Neuron (in vitro differentiated cells): ENCODE measurements at regions not wholly inside any gene's neighbourhood (a gene's known extent, or its start where the extent isn't known, plus 50 kb on each side); places are given as distances from the start of the nearest gene placed in this dataset.
A peak's percentile ranks its signal among the peaks of the same experiment; 100 is the strongest.

ENCODE experiments used
- H2AFZ ChIP-seq: one replicate; pipeline ENCODE4 v1.6.1; 2013; ENCODE audit warnings: low read depth, mild to moderate bottlenecking, inconsistent platforms, low read length, moderate library complexity
- H3K27me3 ChIP-seq: one replicate; pipeline ENCODE4 v1.6.1; 2013; ENCODE audit warnings: low read length; ENCODE audit not compliant: insufficient read depth
- H3K36me3 ChIP-seq: one replicate; pipeline ENCODE4 v1.6.1; 2013; ENCODE audit warnings: low read length; ENCODE audit not compliant: insufficient read depth
- H3K4me1 ChIP-seq: one replicate; pipeline ENCODE4 v1.6.1; 2013; ENCODE audit warnings: low read length; ENCODE audit not compliant: insufficient read depth
- H3K4me3 ChIP-seq: 2 replicates; pipeline ENCODE4 v1.5.1; 2013; ENCODE audit warnings: mild to moderate bottlenecking, low read length, moderate library complexity
- H3K9me3 ChIP-seq: one replicate; pipeline ENCODE4 v1.6.1; 2013; ENCODE audit warnings: low read length

DNA sequence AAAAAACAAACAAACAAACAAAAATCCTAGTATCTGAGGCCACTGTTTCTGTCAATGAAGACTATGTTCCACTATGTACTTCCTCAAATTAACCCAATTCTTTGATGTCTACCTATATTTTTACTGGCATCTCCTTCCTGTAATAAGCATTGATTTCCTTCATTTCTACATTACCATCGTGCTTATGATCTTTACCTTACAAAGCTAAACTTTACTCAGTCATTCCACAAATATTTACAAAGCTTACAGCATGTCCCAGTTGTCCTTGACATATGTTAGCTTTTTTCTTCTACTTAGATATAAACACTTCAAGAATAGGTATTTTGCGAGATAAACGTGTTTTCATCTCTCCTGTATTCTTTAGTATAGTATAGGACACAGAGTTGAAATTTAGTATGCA, 1090.9 kb downstream of the PCDH9 start:
- Histone ChIP-seq H3K9me3 (no peaks in the 10 kb centered on the region), H3K36me3 (no peaks in the 10 kb centered on the region), H3K4me3 (no peak overlapping the region), H3K27me3 (no peaks in the 10 kb centered on the region), H3K4me1 (no peaks in the 10 kb centered on the region), H2AFZ (no peak overlapping the region)

DNA sequence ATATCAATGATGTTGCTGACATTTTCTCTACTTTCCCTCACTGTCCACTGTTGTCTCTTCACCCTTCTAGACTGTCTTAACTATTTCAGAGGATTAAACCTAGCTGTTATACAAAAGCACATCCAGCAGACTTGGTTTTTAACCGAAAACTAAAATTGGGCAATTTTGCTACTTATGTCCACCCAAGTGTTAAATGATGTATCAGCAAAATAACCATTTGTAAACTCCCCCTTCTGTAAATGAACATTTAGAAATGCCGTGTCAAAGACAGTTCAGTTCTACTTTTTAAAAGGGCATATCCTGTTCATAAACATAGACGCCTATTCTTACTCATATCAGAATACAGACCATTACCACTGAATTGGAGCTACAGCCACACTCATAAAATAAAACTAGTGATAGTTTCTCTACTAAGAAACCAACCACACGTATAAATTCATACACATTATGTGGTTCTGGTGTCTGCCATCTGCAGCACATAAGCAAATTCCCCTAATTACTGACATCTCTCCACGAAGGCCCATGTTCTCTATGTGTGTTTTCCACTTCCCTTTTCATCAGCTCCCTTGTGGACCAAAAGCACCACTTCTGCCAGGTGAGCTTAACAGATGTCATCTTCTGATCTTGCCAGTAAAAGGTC, 1091.8 kb downstream of the PCDH9 start:
- no peaks in the 10 kb centered on the region for H3K4me1 ChIP-seq
- no peaks in the 10 kb centered on the region for H3K36me3 ChIP-seq
- H3K4me3 ChIP-seq = no peak overlapping the region
- no peaks in the 10 kb centered on the region for H3K27me3 ChIP-seq
- no peaks in the 10 kb centered on the region for H3K9me3 ChIP-seq
- no peak overlapping the region for H2AFZ ChIP-seq

DNA sequence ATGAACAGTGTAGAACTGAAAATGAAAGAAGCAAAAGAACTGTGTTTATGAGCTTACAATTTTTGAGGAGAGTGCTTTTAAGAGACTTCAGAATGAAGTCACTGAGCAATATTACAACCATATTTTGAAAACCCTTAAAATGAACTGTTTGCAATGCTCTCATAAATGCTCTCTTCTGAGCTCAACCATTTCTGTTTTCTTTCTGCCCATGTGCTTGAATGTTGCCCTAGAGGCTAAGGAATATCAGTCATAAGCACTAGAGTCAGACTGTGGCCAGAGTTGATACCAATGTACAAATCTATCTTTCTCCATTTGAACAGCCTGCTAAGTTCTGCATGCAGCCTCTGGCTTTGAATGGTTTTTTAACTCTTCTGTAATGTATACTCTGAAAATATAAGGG, 1092.8 kb downstream of the PCDH9 start:
- H3K4me1 ChIP-seq = no peaks in the 10 kb centered on the region
- H3K27me3 ChIP-seq = no peaks in the 10 kb centered on the region
- no peak overlapping the region for H3K4me3 ChIP-seq
- H3K36me3 ChIP-seq = no peaks in the 10 kb centered on the region
- H3K9me3 ChIP-seq = no peaks in the 10 kb centered on the region
- no peak overlapping the region for H2AFZ ChIP-seq

DNA sequence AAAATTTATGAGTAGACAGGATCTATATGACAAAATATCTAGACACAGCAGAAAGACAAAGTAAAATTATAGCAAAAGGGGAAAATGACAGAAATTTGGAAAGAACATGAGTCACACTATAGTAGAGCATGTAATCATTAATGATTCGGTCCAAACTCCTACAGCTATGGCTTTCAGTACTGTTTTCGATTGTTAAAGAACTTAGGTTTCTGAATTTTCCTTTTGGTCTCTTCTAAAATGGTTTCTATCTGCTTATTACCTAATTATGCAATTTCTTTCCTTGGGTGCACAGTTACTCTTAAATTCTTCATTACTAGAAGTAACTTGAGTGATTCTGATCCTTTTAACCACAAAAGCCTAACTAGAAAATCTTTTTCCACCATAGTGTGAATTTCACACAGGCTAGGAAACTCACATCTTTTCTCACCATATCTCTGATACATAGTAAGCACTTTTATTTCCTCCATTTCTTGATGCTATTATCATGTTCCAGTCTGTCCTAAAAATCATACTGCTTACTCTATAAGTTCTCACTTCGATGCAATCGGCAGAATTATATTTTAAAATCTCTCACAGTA, 1101.4 kb downstream of the PCDH9 start:
- H2AFZ ChIP-seq = no peak overlapping the region
- no peaks in the 10 kb centered on the region for H3K9me3 ChIP-seq
- H3K4me1 ChIP-seq = no peaks in the 10 kb centered on the region
- H3K4me3 ChIP-seq = no peak overlapping the region
- no peaks in the 10 kb centered on the region for H3K36me3 ChIP-seq
- no peaks in the 10 kb centered on the region for H3K27me3 ChIP-seq

DNA sequence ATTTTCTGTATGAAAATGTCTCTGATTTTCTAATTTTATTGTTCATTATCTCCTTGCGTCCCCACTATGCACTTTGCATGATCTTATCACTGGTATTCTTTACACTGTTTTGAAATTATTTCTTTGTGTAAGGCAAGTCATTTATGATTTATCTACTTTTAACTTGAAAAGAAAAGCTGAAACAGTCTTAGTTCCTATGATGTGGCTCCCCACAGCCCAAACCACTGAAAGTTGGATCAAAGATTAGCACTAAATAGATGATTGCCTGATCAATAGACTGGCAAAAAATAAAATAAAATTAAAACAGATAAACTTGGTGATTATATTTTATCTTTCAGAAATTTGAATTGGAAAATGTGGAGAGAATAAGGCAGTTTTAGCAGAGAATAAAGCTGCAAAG, 1101.9 kb downstream of the PCDH9 start:
- no peak overlapping the region for H2AFZ ChIP-seq
- no peak overlapping the region for H3K4me3 ChIP-seq
- no peaks in the 10 kb centered on the region for H3K27me3 ChIP-seq
- no peaks in the 10 kb centered on the region for H3K36me3 ChIP-seq
- no peaks in the 10 kb centered on the region for H3K4me1 ChIP-seq
- no peaks in the 10 kb centered on the region for H3K9me3 ChIP-seq

DNA sequence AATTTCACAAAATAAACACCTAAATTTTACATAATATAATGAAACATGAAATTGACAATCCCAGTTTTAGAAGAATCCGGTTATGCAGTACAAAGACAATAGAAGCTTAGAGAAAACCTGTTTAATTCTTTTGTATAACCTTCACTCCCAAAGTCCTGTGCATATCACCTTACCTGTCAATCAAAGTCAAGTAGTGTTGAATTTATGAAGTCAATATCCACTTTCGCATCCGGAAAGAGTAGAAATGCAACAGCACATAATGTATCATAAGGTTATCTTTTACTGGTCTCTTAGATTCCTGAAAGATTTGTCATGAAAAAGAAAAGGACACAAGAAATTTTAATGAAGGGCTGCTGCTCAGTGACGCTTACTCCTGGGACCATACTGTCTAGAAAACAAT, 1112.6 kb downstream of the PCDH9 start:
- H3K4me1 ChIP-seq = no peaks in the 10 kb centered on the region
- no peak overlapping the region for H2AFZ ChIP-seq
- H3K9me3 ChIP-seq = no peaks in the 10 kb centered on the region
- no peak overlapping the region for H3K4me3 ChIP-seq
- H3K27me3 ChIP-seq = no peaks in the 10 kb centered on the region
- H3K36me3 ChIP-seq = no peaks in the 10 kb centered on the region

DNA sequence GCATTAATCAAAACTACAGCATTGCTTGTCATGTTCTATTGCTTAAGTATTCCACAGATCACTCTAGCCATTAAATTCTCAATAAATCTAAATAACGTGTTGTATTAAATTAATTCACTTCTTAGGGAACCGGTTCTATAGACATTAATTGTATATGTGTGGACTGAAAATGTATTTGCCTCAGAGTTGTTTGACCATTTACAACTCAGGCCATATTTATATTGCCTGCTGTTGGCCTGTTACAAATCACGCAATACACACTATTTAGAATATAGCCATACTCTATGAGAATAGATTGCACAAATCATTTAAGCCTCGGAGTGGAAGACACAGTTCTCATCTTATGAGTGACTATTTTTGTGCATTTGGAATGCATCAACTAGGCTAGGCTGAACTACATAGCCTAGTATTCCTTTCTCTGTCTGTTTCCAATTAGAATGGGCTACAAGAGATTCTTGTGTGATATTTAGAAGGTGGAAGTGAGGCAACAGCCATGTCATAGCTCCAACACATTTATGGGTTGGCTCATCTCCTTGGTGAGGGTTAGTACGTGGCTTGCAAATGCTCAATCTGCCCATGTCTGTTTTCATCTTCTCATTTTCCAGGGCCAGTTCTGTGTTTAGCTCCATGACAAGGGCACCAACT, 1116.1 kb downstream of the PCDH9 start:
- Histone ChIP-seq H3K27me3 (no peaks in the 10 kb centered on the region), H3K36me3 (no peaks in the 10 kb centered on the region), H2AFZ (no peak overlapping the region), H3K9me3 (no peaks in the 10 kb centered on the region), H3K4me1 (no peaks in the 10 kb centered on the region), H3K4me3 (no peak overlapping the region)

DNA sequence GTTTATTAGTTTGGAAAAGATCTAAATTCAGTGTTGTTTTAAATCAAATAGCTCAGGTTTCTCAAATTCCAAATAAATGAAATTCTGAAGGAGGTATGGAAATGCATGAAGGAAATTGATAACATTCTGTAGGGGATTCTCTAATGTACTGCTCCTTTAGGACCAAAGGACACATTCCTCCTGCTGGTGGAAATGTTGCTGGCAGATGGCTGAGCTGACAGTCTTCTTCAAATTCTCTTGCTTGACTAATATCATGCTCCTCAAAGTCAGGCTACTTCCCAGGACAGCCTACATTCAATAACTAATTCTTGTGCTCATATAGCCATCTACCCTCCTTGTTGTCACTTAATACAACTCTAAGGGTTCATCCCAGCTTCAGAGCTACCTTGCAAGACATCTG, 1118.5 kb downstream of the PCDH9 start:
- Histone ChIP-seq H3K27me3 (no peaks in the 10 kb centered on the region), H3K4me1 (no peaks in the 10 kb centered on the region), H3K4me3 (no peak overlapping the region), H2AFZ (no peak overlapping the region), H3K9me3 (no peaks in the 10 kb centered on the region), H3K36me3 (no peaks in the 10 kb centered on the region)

DNA sequence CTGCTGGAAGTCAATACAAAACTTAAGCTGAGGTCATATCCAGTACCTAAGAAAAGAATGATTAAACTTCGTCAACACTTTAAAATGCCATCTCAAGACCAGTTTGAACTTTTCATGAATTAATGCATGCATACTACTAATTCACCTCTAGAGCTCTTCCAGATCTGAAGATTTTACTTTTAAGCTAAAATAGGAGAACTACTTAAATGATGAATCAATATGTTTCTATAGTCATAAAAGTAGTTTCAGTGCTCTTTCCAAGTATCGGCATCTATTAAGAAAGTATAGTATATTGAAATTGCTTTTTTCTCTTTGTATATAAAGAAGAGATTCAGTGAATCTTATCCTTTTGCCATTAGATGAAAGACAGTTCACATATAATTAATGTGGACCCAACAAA, 1123.9 kb downstream of the PCDH9 start:
- no peak overlapping the region for H2AFZ ChIP-seq
- no peaks in the 10 kb centered on the region for H3K4me1 ChIP-seq
- no peaks in the 10 kb centered on the region for H3K36me3 ChIP-seq
- H3K9me3 ChIP-seq = no peaks in the 10 kb centered on the region
- no peak overlapping the region for H3K4me3 ChIP-seq
- H3K27me3 ChIP-seq = no peaks in the 10 kb centered on the region

DNA sequence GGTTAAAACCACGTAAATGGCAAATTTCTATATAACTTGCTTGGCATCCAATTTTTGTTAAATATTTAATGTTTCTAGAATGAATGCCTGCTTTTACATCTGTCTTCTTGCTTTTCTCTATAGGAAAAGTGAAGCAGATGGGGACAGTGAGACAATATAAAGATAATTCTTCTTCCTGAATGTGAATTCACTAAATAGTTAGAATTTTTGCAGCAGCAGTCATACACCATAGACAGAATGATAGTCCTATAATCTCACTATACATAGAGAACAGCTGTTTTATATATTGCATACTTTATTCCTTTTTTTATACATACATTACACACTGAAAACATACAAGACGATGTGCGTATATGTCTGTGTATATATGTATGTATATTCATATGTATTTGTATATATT, 1127.3 kb downstream of the PCDH9 start:
- Histone ChIP-seq H3K36me3 (no peaks in the 10 kb centered on the region), H3K9me3 (no peaks in the 10 kb centered on the region), H3K4me3 (no peak overlapping the region), H3K4me1 (peaks cover 6% of the 10 kb centered on the region), H2AFZ (no peak overlapping the region), H3K27me3 (no peaks in the 10 kb centered on the region)

DNA sequence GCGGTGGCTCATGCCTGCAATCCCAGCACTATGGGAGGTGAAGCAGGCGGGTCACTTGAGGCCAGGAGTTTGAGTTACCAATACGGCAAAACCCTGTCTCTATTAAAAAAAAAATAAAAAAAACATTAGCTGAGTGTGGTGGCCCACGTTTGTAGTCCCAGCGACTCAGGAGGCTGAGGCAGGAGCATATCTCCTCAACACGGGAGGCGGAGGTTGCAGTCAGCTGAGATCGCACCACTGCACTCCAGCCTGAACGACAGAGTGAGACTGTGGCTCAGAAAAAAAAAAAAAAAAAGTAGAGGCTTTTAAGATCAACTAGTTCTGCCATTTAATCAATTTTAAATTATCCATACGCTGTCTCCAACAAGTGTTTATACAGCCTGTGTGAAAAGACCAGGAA, 1130.3 kb downstream of the PCDH9 start:
- no peaks in the 10 kb centered on the region for H3K36me3 ChIP-seq
- no peak overlapping the region for H3K4me3 ChIP-seq
- no peak overlapping the region for H2AFZ ChIP-seq
- no peaks in the 10 kb centered on the region for H3K9me3 ChIP-seq
- H3K4me1 ChIP-seq = peaks cover 6% of the 10 kb centered on the region
- H3K27me3 ChIP-seq = no peaks in the 10 kb centered on the region

DNA sequence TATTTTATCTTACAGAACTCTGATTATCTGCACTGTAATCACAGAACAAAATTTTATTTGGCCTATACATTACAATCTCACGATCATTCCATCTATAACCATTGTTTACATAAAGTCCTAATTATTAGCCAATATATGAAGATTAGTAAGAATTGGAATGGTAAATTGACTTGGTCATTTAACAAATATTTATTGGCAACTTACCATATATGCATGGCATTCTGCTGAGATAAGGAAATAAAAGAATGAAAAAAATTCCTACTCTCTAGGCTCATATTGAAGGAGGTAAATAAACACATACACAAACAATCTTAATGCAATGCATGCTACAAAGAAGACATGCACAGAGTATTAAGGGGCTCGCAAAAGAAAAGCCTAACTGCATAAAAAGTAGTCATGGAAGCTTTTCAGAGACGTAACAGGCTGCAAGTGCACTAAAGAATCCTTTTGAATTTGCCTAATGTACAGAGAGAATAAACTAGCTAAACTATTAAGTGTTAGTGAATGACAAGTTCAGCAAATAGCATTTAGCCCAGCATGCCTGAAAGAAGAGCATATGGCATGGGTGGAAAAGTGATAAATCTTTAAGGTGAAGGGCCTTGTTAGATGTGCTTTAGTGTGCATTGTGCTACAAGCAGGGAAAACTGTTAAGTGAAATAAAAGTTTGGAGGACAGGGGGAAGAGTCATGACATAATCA, 1131.1 kb downstream of the PCDH9 start:
- Histone ChIP-seq H3K27me3 (no peaks in the 10 kb centered on the region), H3K9me3 (no peaks in the 10 kb centered on the region), H3K4me1 (peaks cover 6% of the 10 kb centered on the region), H3K4me3 (no peak overlapping the region), H3K36me3 (no peaks in the 10 kb centered on the region), H2AFZ (peak overlapping the region; percentile 14)

DNA sequence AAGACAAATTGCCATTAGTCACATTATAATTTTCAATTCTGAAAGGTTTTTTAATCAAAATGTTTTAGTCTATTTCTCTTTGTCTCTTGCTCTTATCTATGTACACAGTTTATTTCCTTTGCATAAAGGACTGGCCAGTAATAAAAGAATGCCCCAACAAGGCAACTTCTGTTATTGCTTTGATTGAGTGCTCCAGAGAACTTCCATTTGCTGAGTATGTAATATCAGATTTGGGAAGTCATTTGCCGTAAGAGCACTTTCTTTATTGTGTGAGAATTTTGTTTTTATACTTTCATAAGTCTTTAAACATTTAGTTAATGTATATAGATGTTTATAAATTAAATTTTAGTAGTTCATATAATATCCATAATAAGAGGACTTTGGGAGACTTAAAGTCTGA, 1140.4 kb downstream of the PCDH9 start:
- Histone ChIP-seq H3K27me3 (no peaks in the 10 kb centered on the region), H3K4me3 (no peak overlapping the region), H3K4me1 (no peaks in the 10 kb centered on the region), H3K36me3 (no peaks in the 10 kb centered on the region), H2AFZ (no peak overlapping the region), H3K9me3 (no peaks in the 10 kb centered on the region)
